Thoracic aorta (tissue), 2 donors: ENCODE measurements at regions not wholly inside any gene's neighbourhood (a gene's known extent, or its start where the extent isn't known, plus 50 kb on each side); places are given as distances from the start of the nearest gene placed in this dataset.

Experiments
- ATAC-seq: fragments of 150-250 bp; one replicate; pipeline ENCODE4 v1.8.0; 2017; ENCODE audit warnings: low read depth; ENCODE audit not compliant: insufficient number of reproducible peaks, low FRiP score
- DNase-seq: peaks from one replicate; pipeline ENCODE4 v3.0.0-alpha.2; 2020; ENCODE audit warnings: low spot score
- H3K27ac ChIP-seq, 2 donors: fragments of 200-600 bp; sonication (generic); 1 replicate in 1 of 2; 2 replicates in 1 of 2; pipeline ENCODE4 v1.5.1; 2016; ENCODE audit warnings: mild to moderate bottlenecking in 2 of 2, moderate library complexity in 2 of 2
- H3K27me3 ChIP-seq: fragments of 200-600 bp; sonication (generic); replicated peaks from 2 replicates; pipeline ENCODE4 v1.6.0; 2016; ENCODE audit warnings: mild to moderate bottlenecking; ENCODE audit not compliant: insufficient read depth
- H3K36me3 ChIP-seq: fragments of 200-600 bp; sonication (generic); one replicate; pipeline ENCODE4 v1.5.1; 2016
- H3K4me1 ChIP-seq, 2 donors: fragments of 200-600 bp; sonication (generic); 1 replicate in 1 of 2; 2 replicates in 1 of 2; pipeline versions ENCODE4 v1.5.1 to v1.6.0; 2016; ENCODE audit warnings: low read depth in 2 of 2, mild to moderate bottlenecking in 1 of 2; ENCODE audit not compliant: control insufficient read depth in 1 of 2
- H3K4me3 ChIP-seq: fragments of 200-600 bp; sonication (generic); 2 replicates; pipeline ENCODE4 v1.5.1; 2016; ENCODE audit warnings: mild to moderate bottlenecking
- H3K9me3 ChIP-seq: fragments of 200-600 bp; sonication (generic); 2 replicates; pipeline ENCODE4 v1.5.1; 2016
- TF ChIP-seq, protein P1 (sequence below): fragments of 200-600 bp; sonication (generic); IDR thresholded peaks from one replicate; pipeline ENCODE4 v1.5.1; 2019; ENCODE audit warnings: antibody characterized with exemption

GRCh38 chr14:86665975-86666374 lies 1136.0 kb downstream of the FLRT2 start:
- no peak for ATAC-seq
- TF ChIP-seq, protein P1, sequence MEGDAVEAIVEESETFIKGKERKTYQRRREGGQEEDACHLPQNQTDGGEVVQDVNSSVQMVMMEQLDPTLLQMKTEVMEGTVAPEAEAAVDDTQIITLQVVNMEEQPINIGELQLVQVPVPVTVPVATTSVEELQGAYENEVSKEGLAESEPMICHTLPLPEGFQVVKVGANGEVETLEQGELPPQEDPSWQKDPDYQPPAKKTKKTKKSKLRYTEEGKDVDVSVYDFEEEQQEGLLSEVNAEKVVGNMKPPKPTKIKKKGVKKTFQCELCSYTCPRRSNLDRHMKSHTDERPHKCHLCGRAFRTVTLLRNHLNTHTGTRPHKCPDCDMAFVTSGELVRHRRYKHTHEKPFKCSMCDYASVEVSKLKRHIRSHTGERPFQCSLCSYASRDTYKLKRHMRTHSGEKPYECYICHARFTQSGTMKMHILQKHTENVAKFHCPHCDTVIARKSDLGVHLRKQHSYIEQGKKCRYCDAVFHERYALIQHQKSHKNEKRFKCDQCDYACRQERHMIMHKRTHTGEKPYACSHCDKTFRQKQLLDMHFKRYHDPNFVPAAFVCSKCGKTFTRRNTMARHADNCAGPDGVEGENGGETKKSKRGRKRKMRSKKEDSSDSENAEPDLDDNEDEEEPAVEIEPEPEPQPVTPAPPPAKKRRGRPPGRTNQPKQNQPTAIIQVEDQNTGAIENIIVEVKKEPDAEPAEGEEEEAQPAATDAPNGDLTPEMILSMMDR: no peak
- H3K9me3 ChIP-seq: no peaks in the 10 kb centered on the region

GRCh38 chr14:86662334-86662733 lies 1132.4 kb downstream of the FLRT2 start:
- no peak overlapping the region for H3K4me3 ChIP-seq
- DNase-seq (no peak), ATAC-seq (no peak)
- no peak overlapping the region for H3K27ac ChIP-seq
- no peaks in the 10 kb centered on the region for H3K36me3 ChIP-seq
- no peaks in the 10 kb centered on the region for H3K4me1 ChIP-seq
- no peaks in the 10 kb centered on the region for H3K27me3 ChIP-seq
- TF ChIP-seq, protein P1: no peak
- H3K9me3 ChIP-seq: no peaks in the 10 kb centered on the region

More at GRCh38 chr14:86665975-86666374, 1136.0 kb downstream of the FLRT2 start:
- Histone ChIP-seq H3K4me1 (no peaks in the 10 kb centered on the region), H3K36me3 (no peaks in the 10 kb centered on the region), H3K27me3 (no peaks in the 10 kb centered on the region), H3K4me3 (no peak overlapping the region), H3K27ac (no peak overlapping the region)
- DNase-seq: no peak

DNA sequence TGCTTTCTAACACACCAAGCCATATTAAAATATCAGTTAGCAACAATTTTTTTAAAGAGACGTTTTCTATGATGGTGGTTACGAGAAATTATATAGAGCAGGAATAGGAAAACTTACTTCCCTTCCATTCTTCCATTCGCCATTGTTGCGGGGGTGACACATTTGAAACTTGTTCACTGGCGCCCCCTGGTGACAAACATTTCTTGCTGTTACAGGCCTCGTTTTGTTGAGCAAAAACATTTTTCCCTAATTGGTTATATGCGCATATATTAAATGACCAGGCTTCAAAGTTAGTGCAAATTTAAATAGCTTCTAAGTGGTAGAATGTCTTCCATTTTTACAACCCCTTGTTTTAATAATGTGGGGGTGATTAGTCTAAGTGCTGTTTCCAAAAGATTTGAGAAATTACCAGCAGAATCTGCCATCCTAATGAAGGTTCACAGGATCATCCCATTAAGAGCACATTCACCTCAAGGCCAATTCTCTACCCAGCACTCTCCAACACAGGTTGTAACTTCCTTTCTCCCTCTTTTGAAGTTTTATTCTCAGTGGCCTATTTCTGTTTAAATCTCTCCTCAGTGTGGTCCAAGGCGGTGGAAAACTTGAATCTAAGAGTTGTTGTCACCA lies 1124.7 kb downstream of the FLRT2 start:
- Histone ChIP-seq H3K4me1 (no peaks in the 10 kb centered on the region), H3K9me3 (no peaks in the 10 kb centered on the region), H3K36me3 (no peaks in the 10 kb centered on the region), H3K4me3 (no peak overlapping the region), H3K27me3 (no peaks in the 10 kb centered on the region), H3K27ac (no peak overlapping the region)
- DNase-seq (no peak), ATAC-seq (no peak)
- TF ChIP-seq, protein P1: no peak

- Histone ChIP-seq H3K9me3 (no peaks in the 10 kb centered on the region), H3K4me3 (no peak overlapping the region), H3K27me3 (no peaks in the 10 kb centered on the region), H3K36me3 (no peaks in the 10 kb centered on the region), H3K27ac (no peak overlapping the region), H3K4me1 (no peaks in the 10 kb centered on the region)
- DNase-seq (no peak), ATAC-seq (no peak)
- TF ChIP-seq, protein P1: no peak
Observed at GRCh38 chr14:86652526-86652925, 1122.6 kb downstream of the FLRT2 start.

- Histone ChIP-seq H3K27ac (no peak overlapping the region), H3K36me3 (no peaks in the 10 kb centered on the region), H3K9me3 (no peaks in the 10 kb centered on the region), H3K4me3 (no peak overlapping the region), H3K4me1 (no peaks in the 10 kb centered on the region), H3K27me3 (no peaks in the 10 kb centered on the region)
- TF ChIP-seq, protein P1: no peak
- DNase-seq (no peak), ATAC-seq (no peak)
Observed at GRCh38 chr14:86646696-86647690, 1117.0 kb downstream of the FLRT2 start.
